Activated CD8-positive, alpha-beta T cell treated with anti-CD3 and anti-CD28 coated beads, Interleukin-2, amount 10 ng/mL, durations not matched to agents 7 days and 5 days (primary cell): ENCODE measurements at regions not wholly inside any gene's neighbourhood (a gene's known extent, or its start where the extent isn't known, plus 50 kb on each side); places are given as distances from the start of the nearest gene placed in this dataset.

Experiments used
- ATAC-seq: fragments of 150-1000 bp; cut with Tn5 transposase; one replicate; pipeline ENCODE4 v1.10.0; 2021; ENCODE audit warnings: moderate library complexity
- CTCF ChIA-PET: fragments of 350-600 bp; sonication (Branson Sonifier 250); formaldehyde crosslinking; loops from one replicate; lab custom pipeline; 2021; ENCODE audit warnings: antibody characterized with exemption; lab: Charles Lee
- POLR2A ChIA-PET: fragments of 350-600 bp; sonication (Branson Sonifier 250); formaldehyde crosslinking; loops from one replicate; lab custom pipeline; 2021; ENCODE audit warnings: antibody characterized with exemption; lab: Charles Lee
- DNase-seq: peaks from one replicate; pipeline ENCODE4 v3.0.0-alpha.2; 2020
- H3K27ac Mint-ChIP-seq: one replicate; pipeline ENCODE4 v1.8.0; 2021; ENCODE audit warnings: mild to moderate bottlenecking, mixed read lengths
- H3K27me3 Mint-ChIP-seq: one replicate; pipeline ENCODE4 v1.8.0; 2021; ENCODE audit warnings: low read depth, mixed read lengths
- H3K36me3 Mint-ChIP-seq: one replicate; pipeline ENCODE4 v1.8.0; 2021; ENCODE audit warnings: low read depth, mixed read lengths
- H3K4me1 Mint-ChIP-seq: one replicate; pipeline ENCODE4 v1.8.0; 2021; ENCODE audit warnings: low read depth, mixed read lengths
- H3K4me3 Mint-ChIP-seq: one replicate; pipeline ENCODE4 v1.8.0; 2021; ENCODE audit warnings: mild to moderate bottlenecking, mixed read lengths
- H3K9me3 Mint-ChIP-seq: one replicate; pipeline ENCODE4 v1.8.0; 2022; ENCODE audit warnings: mixed read lengths; ENCODE audit not compliant: insufficient read depth

GRCh38 chr18:25563816-25564683, 212.1 kb upstream of the ZNF521 start:
- Mint-ChIP-seq H3K4me3 (no peak overlapping the region), H3K4me1 (no peaks in the 10 kb centered on the region), H3K9me3 (no peaks in the 10 kb centered on the region), H3K36me3 (no peaks in the 10 kb centered on the region), H3K27me3 (no peaks in the 10 kb centered on the region), H3K27ac (no peak overlapping the region)
- DNase-seq, result no peak
- ATAC-seq, result no peak
- ChIA-PET POLR2A (no interaction called here), CTCF (no interaction called here)

DNA sequence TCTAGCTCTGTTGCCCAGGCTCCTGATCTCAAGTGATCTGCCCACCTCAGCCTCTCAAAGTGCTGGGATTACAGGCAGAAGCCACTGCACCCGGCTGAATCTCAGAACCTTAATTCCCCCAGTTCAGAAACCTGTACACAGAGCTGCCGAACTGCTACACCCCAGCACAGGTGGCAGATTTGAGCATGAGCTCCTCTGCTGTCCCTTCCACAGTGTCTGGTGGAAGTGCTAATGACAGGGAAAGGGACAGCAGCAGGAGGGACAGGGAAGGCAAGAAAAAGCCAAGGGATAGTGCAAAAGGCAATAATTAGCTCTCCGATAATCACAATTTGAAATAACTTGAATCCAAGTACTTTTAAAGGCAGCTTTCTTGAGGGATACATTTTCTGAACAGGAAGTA, 211.4 kb upstream of the ZNF521 start:
- Mint-ChIP-seq H3K36me3 (no peaks in the 10 kb centered on the region), H3K27me3 (no peaks in the 10 kb centered on the region), H3K4me3 (no peak overlapping the region), H3K27ac (no peak overlapping the region), H3K9me3 (no peaks in the 10 kb centered on the region), H3K4me1 (no peaks in the 10 kb centered on the region)
- DNase-seq (no peak), ATAC-seq (no peak)
- ChIA-PET CTCF (no interaction called here), POLR2A (no interaction called here)

GRCh38 chr18:25561918-25562317, 210.0 kb upstream of the ZNF521 start:
- H3K9me3 Mint-ChIP-seq, result no peaks in the 10 kb centered on the region
- CTCF ChIA-PET, result no interaction called here
- no peaks in the 10 kb centered on the region for H3K27me3 Mint-ChIP-seq
- ATAC-seq (no peak), DNase-seq (no peak)
- H3K4me3 Mint-ChIP-seq, result no peak overlapping the region
- H3K4me1 Mint-ChIP-seq, result no peaks in the 10 kb centered on the region
- no peak overlapping the region for H3K27ac Mint-ChIP-seq
- POLR2A ChIA-PET, result no interaction called here
- no peaks in the 10 kb centered on the region for H3K36me3 Mint-ChIP-seq

DNA sequence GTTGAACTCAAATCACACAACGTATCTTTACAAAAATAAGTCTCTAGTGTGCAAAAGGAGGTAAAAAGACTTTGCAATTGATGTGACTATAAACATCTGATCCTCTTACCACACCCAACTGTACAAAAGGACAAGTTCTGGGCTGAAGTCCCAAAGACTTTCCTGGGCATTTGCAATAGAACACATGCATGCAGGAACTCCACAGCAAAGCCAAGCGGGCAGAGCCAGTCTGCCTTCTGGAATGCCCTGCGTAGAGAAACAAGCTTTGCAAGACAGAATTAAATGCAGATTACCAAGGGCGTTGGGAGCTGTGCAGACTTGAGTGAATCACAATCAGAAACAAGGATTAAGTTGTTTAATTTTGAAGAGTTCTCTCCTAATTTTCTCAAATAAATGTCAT, 208.4 kb upstream of the ZNF521 start:
- POLR2A ChIA-PET, result no interaction called here
- ATAC-seq (no peak), DNase-seq (no peak)
- Mint-ChIP-seq H3K4me3 (no peak overlapping the region), H3K9me3 (no peaks in the 10 kb centered on the region), H3K27me3 (no peaks in the 10 kb centered on the region), H3K4me1 (no peaks in the 10 kb centered on the region), H3K36me3 (no peaks in the 10 kb centered on the region), H3K27ac (no peak overlapping the region)
- CTCF ChIA-PET, result no interaction called here

DNA sequence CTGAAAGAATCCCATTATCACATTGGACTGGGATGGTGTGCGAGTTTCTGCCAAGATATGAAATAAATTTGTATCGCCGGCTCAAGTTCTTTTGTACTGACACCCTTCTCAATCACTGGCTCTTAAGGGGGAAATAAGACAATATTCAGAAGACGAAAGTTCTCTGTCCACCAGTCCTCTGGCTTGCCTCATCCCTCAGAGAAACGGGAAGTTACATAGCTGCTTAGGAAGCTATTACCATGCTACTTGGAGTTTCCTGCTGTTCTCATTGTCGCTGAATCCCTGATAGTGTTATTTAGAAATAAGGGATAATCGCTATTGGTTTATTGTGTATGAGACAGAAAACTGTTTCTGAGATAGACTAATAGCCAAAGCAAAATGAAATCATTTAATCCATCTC, 205.0 kb upstream of the ZNF521 start:
- CTCF ChIA-PET, result no interaction called here
- Mint-ChIP-seq H3K9me3 (no peaks in the 10 kb centered on the region), H3K27ac (no peak overlapping the region), H3K4me3 (no peak overlapping the region), H3K36me3 (no peaks in the 10 kb centered on the region), H3K27me3 (no peaks in the 10 kb centered on the region), H3K4me1 (no peaks in the 10 kb centered on the region)
- no peak for DNase-seq
- POLR2A ChIA-PET, result no interaction called here
- no peak for ATAC-seq

GRCh38 chr18:25553631-25554263, 201.8 kb upstream of the ZNF521 start:
- Mint-ChIP-seq H3K36me3 (no peaks in the 10 kb centered on the region), H3K4me1 (no peaks in the 10 kb centered on the region), H3K27ac (no peak overlapping the region), H3K9me3 (no peaks in the 10 kb centered on the region), H3K4me3 (no peak overlapping the region), H3K27me3 (no peaks in the 10 kb centered on the region)
- no peak for ATAC-seq
- ChIA-PET CTCF (no interaction called here), POLR2A (no interaction called here)
- DNase-seq, result no peak

DNA sequence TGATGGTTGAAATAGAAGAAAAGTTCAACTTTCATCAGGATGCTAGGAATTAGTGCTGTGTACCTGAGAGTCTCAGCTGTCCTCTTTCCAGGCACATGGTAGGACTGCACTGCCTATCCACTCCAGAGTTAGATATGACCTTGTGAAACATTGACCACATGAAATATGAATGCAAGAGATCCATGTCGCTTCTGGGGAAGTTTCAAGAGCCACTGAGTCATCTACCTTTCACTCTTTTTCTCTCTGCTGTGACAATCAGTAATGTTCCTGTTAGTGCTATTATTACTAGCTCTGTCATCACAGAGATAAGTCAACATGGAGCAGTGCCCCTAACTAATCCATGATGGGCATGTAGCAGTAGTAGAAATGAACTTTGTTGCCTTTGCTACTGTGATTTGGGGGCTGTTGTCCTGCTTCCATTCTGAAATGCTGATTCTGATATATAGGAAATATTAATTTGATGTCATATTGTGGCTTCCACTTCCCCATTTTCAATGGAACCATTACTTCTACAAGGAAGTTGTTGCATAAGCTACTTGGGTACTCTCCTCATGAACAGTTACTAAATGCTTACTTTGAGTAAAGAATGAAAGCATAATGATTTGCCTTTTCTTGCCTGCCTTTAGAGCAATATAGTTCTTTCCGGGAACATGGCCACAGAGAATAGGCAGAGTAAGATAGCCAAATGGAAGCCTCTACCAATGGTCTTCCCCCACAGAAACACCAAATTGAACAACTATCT, 192.8 kb upstream of the ZNF521 start:
- Mint-ChIP-seq H3K27me3 (no peaks in the 10 kb centered on the region), H3K36me3 (no peaks in the 10 kb centered on the region), H3K27ac (no peak overlapping the region), H3K4me3 (no peak overlapping the region), H3K9me3 (peaks cover 13% of the 10 kb centered on the region), H3K4me1 (no peaks in the 10 kb centered on the region)
- ChIA-PET CTCF (no interaction called here), POLR2A (no interaction called here)
- no peak for DNase-seq
- no peak for ATAC-seq

- POLR2A ChIA-PET, result no interaction called here
Observed at GRCh38 chr18:25538175-25538922, 186.4 kb upstream of the ZNF521 start.

DNA sequence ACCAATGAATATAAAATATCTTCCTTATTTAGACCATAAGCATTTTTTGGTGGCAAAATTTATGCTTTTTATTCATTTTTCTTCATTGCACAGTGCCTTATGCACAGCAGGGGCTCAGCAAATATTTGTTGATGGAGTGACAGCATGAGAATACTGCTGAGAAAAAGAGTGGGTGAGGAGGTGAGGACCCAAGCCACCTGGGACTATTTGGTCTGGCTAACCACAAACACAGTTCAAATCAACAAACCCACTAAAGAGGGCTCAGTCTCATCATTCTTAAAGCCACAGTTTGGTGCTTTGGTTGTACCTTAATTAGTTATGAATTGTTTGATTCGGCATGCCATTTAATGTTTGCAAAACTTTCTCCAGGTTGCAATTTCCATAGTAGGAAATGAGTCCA, 183.5 kb upstream of the ZNF521 start:
- DNase-seq, result no peak
- H3K4me1 Mint-ChIP-seq, result no peaks in the 10 kb centered on the region
- CTCF ChIA-PET, result no interaction called here
- no peak for ATAC-seq
- no peak overlapping the region for H3K27ac Mint-ChIP-seq
- POLR2A ChIA-PET, result no interaction called here
- H3K36me3 Mint-ChIP-seq, result no peaks in the 10 kb centered on the region
- H3K4me3 Mint-ChIP-seq, result no peak overlapping the region
- H3K27me3 Mint-ChIP-seq, result no peaks in the 10 kb centered on the region
- H3K9me3 Mint-ChIP-seq, result no peaks in the 10 kb centered on the region

More at GRCh38 chr18:25538175-25538922, 186.4 kb upstream of the ZNF521 start:
- DNase-seq, result no peak
- CTCF ChIA-PET, result no interaction called here
- Mint-ChIP-seq H3K27ac (no peak overlapping the region), H3K27me3 (no peaks in the 10 kb centered on the region), H3K4me3 (no peak overlapping the region), H3K9me3 (no peaks in the 10 kb centered on the region), H3K4me1 (no peaks in the 10 kb centered on the region), H3K36me3 (no peaks in the 10 kb centered on the region)
- no peak for ATAC-seq

GRCh38 chr18:25534401-25534800, 182.4 kb upstream of the ZNF521 start:
- Mint-ChIP-seq H3K27ac (no peak overlapping the region), H3K4me3 (no peak overlapping the region), H3K27me3 (no peaks in the 10 kb centered on the region), H3K36me3 (no peaks in the 10 kb centered on the region), H3K9me3 (no peaks in the 10 kb centered on the region), H3K4me1 (no peaks in the 10 kb centered on the region)
- POLR2A ChIA-PET, result no interaction called here
- ATAC-seq, result no peak
- CTCF ChIA-PET, result no interaction called here
- DNase-seq, result no peak

DNA sequence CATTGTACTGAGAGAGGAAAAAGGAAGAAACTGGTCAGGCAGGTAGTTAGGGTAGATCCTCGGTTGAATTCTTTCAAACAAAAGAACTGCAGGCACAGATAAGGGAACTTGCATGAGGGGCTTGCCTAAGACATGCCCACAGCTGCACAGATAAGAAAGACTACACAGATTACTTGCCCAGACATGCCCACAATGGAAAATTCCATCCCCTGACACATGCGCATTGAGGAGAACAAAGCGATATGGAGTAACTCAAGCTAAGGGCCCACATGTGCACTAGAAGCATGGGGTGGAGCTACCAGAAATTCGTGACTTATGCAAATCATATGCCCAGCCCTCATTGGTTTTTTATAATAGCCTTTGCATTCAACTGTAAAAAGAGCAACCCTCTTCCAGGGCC, 181.3 kb upstream of the ZNF521 start:
- POLR2A ChIA-PET, result no interaction called here
- Mint-ChIP-seq H3K27me3 (no peaks in the 10 kb centered on the region), H3K9me3 (no peaks in the 10 kb centered on the region), H3K36me3 (no peaks in the 10 kb centered on the region), H3K27ac (no peak overlapping the region), H3K4me1 (no peaks in the 10 kb centered on the region), H3K4me3 (no peak overlapping the region)
- DNase-seq, result no peak
- CTCF ChIA-PET, result no interaction called here
- ATAC-seq, result no peak

DNA sequence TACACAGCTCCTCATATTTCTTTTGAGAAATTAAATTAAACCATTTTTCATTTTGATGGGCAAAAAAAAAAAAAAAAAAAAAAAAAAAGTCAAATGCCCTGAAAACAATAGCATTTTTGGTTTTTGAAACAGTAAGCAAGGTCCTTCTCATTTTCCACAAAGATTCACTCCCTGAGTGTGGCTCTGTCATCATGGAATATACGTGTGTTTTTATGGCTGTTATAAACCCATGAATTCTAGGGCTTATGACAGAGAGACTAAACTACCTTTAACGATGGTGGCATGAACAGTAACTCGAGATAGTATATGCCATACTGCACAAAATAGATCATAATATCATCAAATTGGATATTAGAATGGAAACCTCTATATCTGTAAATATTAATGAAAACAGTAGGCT, 179.2 kb upstream of the ZNF521 start:
- ATAC-seq, result no peak
- CTCF ChIA-PET, result no interaction called here
- no peaks in the 10 kb centered on the region for H3K36me3 Mint-ChIP-seq
- H3K27ac Mint-ChIP-seq, result no peak overlapping the region
- no peaks in the 10 kb centered on the region for H3K27me3 Mint-ChIP-seq
- H3K4me1 Mint-ChIP-seq, result no peaks in the 10 kb centered on the region
- POLR2A ChIA-PET, result no interaction called here
- H3K4me3 Mint-ChIP-seq, result no peak overlapping the region
- DNase-seq, result no peak
- H3K9me3 Mint-ChIP-seq, result no peaks in the 10 kb centered on the region
